Fibroblast of skin of scalp (primary cell): ENCODE measurements at regions not wholly inside any gene's neighbourhood (a gene's known extent, or its start where the extent isn't known, plus 50 kb on each side); places are given as distances from the start of the nearest gene placed in this dataset.
"Not testable (repeated sequence)": the region's sequence is repeated elsewhere in the genome, so short reads cannot be mapped to it uniquely, and the experiment has no call there.

Source experiments
- DNase-seq: peaks from one replicate; pipeline ENCODE4 v3.0.0-alpha.2; 2013

- DNase-seq, result not testable (repeated sequence)
Observed at GRCh38 chr4:188738290-188738689, 599.0 kb downstream of the TRIML1 start.

GRCh38 chr4:188740172-188740571 lies 600.9 kb downstream of the TRIML1 start:
- DNase-seq, result not testable (repeated sequence)

- not testable (repeated sequence) for DNase-seq
Observed at GRCh38 chr4:188740791-188741190, 601.5 kb downstream of the TRIML1 start.

GRCh38 chr4:188754372-188755002 lies 615.2 kb downstream of the TRIML1 start:
- no peak for DNase-seq

- DNase-seq, result no peak
Observed at GRCh38 chr4:188767496-188767895, 628.3 kb downstream of the TRIML1 start.

GRCh38 chr4:188778905-188779304 lies 639.7 kb downstream of the TRIML1 start:
- peak; percentile 88 for DNase-seq

GRCh38 chr4:188779581-188779980 lies 640.3 kb downstream of the TRIML1 start:
- DNase-seq, result peak; percentile 56

GRCh38 chr4:188780028-188780427 lies 640.8 kb downstream of the TRIML1 start:
- DNase-seq, result peak; percentile 9

- no peak for DNase-seq
Observed at GRCh38 chr4:188780686-188781085, 641.4 kb downstream of the TRIML1 start.

GRCh38 chr4:188781655-188782054 lies 642.4 kb downstream of the TRIML1 start:
- DNase-seq, result peak; percentile 28

- peak; percentile 35 for DNase-seq
Observed at GRCh38 chr4:188783175-188783574, 643.9 kb downstream of the TRIML1 start.

- DNase-seq, result peak; percentile 51
Observed at GRCh38 chr4:188783606-188784160, 644.4 kb downstream of the TRIML1 start.

GRCh38 chr4:188796600-188796999 lies 657.4 kb downstream of the TRIML1 start:
- DNase-seq, result not testable (repeated sequence)

- DNase-seq, result not testable (repeated sequence)
Observed at GRCh38 chr4:188797011-188797410, 657.8 kb downstream of the TRIML1 start.

GRCh38 chr4:188804861-188805260 lies 665.6 kb downstream of the TRIML1 start:
- no peak for DNase-seq

- DNase-seq, result no peak
Observed at GRCh38 chr4:188811121-188811520, 671.9 kb downstream of the TRIML1 start.

GRCh38 chr4:188812644-188813043 lies 673.4 kb downstream of the TRIML1 start:
- DNase-seq, result no peak

- DNase-seq, result no peak
Observed at GRCh38 chr4:188818300-188818699, 679.1 kb downstream of the TRIML1 start.

GRCh38 chr4:188819233-188819632 lies 680.0 kb downstream of the TRIML1 start:
- peak; percentile 86 for DNase-seq

- DNase-seq, result no peak
Observed at GRCh38 chr4:188821500-188821899, 682.3 kb downstream of the TRIML1 start.

GRCh38 chr4:188822698-188823097 lies 683.5 kb downstream of the TRIML1 start:
- DNase-seq, result peak; percentile 17

- DNase-seq, result no peak
Observed at GRCh38 chr4:188824553-188824952, 685.3 kb downstream of the TRIML1 start.

- no peak for DNase-seq
Observed at GRCh38 chr4:188826393-188826792, 687.2 kb downstream of the TRIML1 start.

- no peak for DNase-seq
Observed at GRCh38 chr4:188839704-188840103, 700.5 kb downstream of the TRIML1 start.

- no peak for DNase-seq
Observed at GRCh38 chr4:188841523-188841922, 702.3 kb downstream of the TRIML1 start.
